Testis (tissue), 2 donors: ENCODE measurements at regions not wholly inside any gene's neighbourhood (a gene's known extent, or its start where the extent isn't known, plus 50 kb on each side); places are given as distances from the start of the nearest gene placed in this dataset.

Experiments used
- DNase-seq: peaks from one replicate; pipeline ENCODE4 v3.0.0-alpha.2; 2019
- H3K27ac ChIP-seq, 2 donors: fragments of 200-600 bp; sonication (generic); one replicate each; pipeline ENCODE4 v1.5.1; 2019
- H3K27me3 ChIP-seq: fragments of 200-600 bp; sonication (generic); one replicate; pipeline ENCODE4 v1.5.1; 2019
- H3K36me3 ChIP-seq: fragments of 200-600 bp; sonication (generic); one replicate; pipeline ENCODE4 v1.5.1; 2017; ENCODE audit warnings: low read depth; ENCODE audit errors: missing control alignments
- H3K4me1 ChIP-seq: fragments of 200-600 bp; sonication (generic); one replicate; pipeline ENCODE4 v1.5.1; 2019
- H3K4me3 ChIP-seq, 2 donors: fragments of 200-600 bp; sonication (generic); one replicate each; pipeline ENCODE4 v1.5.1; 2017 to 2019
- H3K9me3 ChIP-seq: fragments of 200-600 bp; sonication (generic); one replicate; pipeline ENCODE4 v1.5.1; 2017
- POLR2A ChIP-seq: fragments of 450-650 bp; IDR thresholded peaks from one replicate; pipeline ENCODE4 v1.6.1; 2017; ENCODE audit warnings: antibody characterized with exemption, mild to moderate bottlenecking, moderate library complexity
- WGBS, 2 donors: methylation state at CpG; one replicate each; pipeline ENCODE4 v1.1.5; 2018; 5-methylcytosine and 5-hydroxymethylcytosine counted together
- intact Hi-C: fragments of 100-400 bp; cut with DNase I; formaldehyde crosslinking; loops from one replicate; pipeline ENCODE4 v1.15.1; 2023; ENCODE audit warnings: low total_unique reads
- TF ChIP-seq, protein P1 (sequence below), 3 experiments: fragments of 450-650 bp in 2 of 3; fragments of 200-600 bp in 1 of 3; sonication (generic) in 1 of 3; IDR thresholded peaks; one replicate each; pipeline ENCODE4 v1.5.1; 2016 to 2019; ENCODE audit warnings: antibody characterized with exemption in 3 of 3, mild to moderate bottlenecking in 2 of 3, moderate library complexity in 1 of 3

DNA sequence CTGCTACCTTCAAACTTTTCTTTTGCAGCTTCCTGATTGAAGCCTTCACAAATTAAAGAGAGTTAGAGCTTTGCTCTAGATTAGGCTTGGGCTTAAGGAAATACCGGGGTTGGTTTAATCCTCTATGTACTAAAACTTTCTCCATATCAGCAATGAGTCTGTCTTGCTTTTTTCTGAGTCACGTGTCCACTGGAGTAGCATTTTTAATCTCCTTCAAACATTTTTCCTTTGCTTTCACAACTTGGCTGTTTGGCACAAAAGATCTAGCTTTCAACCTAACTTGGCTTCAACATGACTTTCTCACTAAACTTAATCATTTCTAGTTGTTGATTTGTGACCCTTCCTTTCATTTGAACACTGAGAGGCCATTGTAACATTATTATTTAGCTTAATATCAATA lies 261.6 kb downstream of the PLK2 start:
- Histone ChIP-seq H3K36me3 (no peaks in the 10 kb centered on the region), H3K27ac (no peak overlapping the region), H3K27me3 (no peaks in the 10 kb centered on the region), H3K4me3 (no peak overlapping the region), H3K4me1 (no peaks in the 10 kb centered on the region), H3K9me3 (no peaks in the 10 kb centered on the region)
- TF ChIP-seq, protein P1, sequence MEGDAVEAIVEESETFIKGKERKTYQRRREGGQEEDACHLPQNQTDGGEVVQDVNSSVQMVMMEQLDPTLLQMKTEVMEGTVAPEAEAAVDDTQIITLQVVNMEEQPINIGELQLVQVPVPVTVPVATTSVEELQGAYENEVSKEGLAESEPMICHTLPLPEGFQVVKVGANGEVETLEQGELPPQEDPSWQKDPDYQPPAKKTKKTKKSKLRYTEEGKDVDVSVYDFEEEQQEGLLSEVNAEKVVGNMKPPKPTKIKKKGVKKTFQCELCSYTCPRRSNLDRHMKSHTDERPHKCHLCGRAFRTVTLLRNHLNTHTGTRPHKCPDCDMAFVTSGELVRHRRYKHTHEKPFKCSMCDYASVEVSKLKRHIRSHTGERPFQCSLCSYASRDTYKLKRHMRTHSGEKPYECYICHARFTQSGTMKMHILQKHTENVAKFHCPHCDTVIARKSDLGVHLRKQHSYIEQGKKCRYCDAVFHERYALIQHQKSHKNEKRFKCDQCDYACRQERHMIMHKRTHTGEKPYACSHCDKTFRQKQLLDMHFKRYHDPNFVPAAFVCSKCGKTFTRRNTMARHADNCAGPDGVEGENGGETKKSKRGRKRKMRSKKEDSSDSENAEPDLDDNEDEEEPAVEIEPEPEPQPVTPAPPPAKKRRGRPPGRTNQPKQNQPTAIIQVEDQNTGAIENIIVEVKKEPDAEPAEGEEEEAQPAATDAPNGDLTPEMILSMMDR (IDR thresholded peaks at IDR 0.05) = no peak
- no peak for TF ChIP-seq POLR2A
- no peak for DNase-seq
- intact Hi-C loops = no loop called here
- WGBS, 2 donors = 79 to 83% methylated on average over 2 of the region's 2 CpGs

DNA sequence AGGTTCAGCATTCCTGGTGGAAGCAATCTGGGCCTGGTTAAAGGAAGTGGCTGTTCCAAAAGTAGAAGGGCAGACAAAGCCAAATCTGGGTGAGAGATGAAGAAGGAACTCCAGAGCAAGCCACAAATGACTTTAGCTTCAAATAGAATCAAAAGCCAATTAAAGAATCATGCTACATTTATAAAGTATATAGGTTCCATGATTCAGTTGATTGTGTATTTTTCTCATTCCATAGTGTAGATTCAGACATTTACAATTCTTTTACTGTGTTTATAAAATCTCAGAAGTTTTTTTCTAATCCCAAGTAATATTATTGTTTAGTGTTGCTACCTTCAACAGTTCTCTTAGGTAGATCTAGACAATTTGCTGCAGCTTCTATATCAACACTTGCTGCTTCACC lies 262.0 kb downstream of the PLK2 start:
- intact Hi-C loops = no loop called here

DNA sequence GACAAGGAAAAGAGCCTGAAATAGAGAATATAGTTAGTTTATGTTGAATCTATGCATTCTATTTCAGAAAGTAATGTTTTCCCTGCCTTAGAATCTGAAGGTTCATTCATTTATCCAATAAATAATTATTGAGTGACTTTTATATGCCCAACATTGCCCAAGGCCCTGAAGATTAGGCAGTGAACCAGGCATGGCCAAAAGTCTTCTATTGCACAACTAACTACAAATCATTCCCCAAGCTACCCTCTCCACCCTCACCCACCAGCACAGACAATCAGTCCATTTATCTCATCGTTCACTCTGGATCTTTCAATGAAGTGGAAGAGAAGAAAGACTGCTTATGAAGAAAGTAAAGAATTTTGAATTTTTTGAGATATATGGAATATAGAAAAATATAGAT lies 268.4 kb downstream of the PLK2 start:
- no peak for DNase-seq
- TF ChIP-seq POLR2A = no peak
- TF ChIP-seq, protein P1 (IDR thresholded peaks at IDR 0.05) = no peak
- 88 to 89% methylated on average over 1 of the region's 1 CpG for WGBS, 2 donors
- Histone ChIP-seq H3K4me3 (no peak overlapping the region), H3K27me3 (no peaks in the 10 kb centered on the region), H3K27ac (no peak overlapping the region), H3K9me3 (no peaks in the 10 kb centered on the region), H3K36me3 (no peaks in the 10 kb centered on the region), H3K4me1 (no peaks in the 10 kb centered on the region)
- intact Hi-C loops = no loop called here

More for the DNA sequence above, 262.0 kb downstream of the PLK2 start:
- no peak overlapping the region for H3K4me3 ChIP-seq
- H3K27me3 ChIP-seq = no peaks in the 10 kb centered on the region
- H3K4me1 ChIP-seq = no peaks in the 10 kb centered on the region
- TF ChIP-seq POLR2A = no peak
- TF ChIP-seq, protein P1 (IDR thresholded peaks at IDR 0.05) = no peak
- H3K27ac ChIP-seq = no peak overlapping the region
- H3K36me3 ChIP-seq = no peaks in the 10 kb centered on the region
- H3K9me3 ChIP-seq = no peaks in the 10 kb centered on the region
- DNase-seq = no peak

DNA sequence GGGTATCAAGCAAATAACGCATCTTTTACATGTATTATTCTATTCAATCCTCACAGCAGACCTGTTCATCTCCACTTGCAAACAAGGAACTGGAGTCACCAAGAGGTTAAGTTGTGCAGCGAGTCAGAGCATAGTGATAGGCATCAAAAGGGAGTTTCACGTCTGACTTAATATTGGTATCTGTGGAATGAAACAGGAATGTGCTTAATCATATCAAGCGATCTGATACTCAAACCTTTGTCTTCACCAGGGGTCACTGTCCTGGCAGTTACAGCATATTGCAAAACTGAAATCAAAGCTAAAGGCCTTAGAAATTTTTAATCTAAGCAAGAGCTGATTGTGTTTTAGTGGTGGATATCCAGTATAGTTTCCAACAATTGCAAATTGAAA lies 271.6 kb downstream of the PLK2 start:
- WGBS, 2 donors = 62 to 70% methylated on average over 4 of the region's 4 CpGs
- H3K27me3 ChIP-seq = no peaks in the 10 kb centered on the region
- H3K36me3 ChIP-seq = no peaks in the 10 kb centered on the region
- H3K4me1 ChIP-seq = no peaks in the 10 kb centered on the region
- TF ChIP-seq, protein P1 (IDR thresholded peaks at IDR 0.05) = no peak
- TF ChIP-seq POLR2A = no peak
- intact Hi-C loops = no loop called here
- H3K9me3 ChIP-seq = no peaks in the 10 kb centered on the region
- H3K27ac ChIP-seq = no peak overlapping the region
- no peak for DNase-seq
- no peak overlapping the region for H3K4me3 ChIP-seq

DNA sequence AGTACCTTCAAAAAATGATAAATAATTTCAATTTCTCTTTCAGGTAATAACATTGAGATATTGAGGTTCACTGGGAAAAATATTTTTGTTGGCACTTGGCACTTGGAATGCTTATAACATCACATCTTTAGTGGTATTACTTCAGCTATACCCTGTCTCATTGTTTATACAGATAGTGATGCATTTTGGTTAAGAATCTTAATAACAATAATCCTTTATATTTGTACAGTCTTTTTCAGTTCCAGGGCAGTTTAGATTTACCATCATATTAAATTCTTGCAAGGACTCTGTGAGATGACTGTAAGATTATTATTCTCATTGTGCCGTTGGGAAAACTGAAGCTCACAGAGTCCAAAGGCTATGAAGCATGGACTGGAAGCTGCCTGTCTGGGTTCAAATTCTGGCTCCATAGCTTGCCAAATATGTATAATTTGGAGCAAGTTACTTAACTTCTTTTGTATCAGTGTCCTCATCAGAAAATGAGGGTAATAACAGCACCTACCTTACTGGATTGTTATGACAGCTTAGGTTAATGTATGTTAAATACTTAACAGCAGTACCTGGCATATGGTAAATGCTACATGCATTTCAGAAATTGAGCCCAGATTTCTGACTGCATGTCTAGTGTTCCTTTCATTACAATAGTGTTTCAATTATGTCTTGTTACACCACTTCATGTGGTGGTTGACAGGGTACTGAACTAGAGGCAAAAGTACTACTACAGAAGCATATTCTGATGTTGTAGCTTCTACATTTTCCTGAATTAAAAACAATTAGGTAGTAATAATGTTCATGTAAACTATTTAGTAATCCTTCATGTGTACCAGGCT lies 272.2 kb downstream of the PLK2 start:
- intact Hi-C loops = no loop called here
- Histone ChIP-seq H3K9me3 (no peaks in the 10 kb centered on the region), H3K4me3 (no peak overlapping the region), H3K36me3 (no peaks in the 10 kb centered on the region), H3K27ac (no peak overlapping the region), H3K27me3 (no peaks in the 10 kb centered on the region), H3K4me1 (no peaks in the 10 kb centered on the region)
- DNase-seq = no peak
- no peak for TF ChIP-seq POLR2A
- TF ChIP-seq, protein P1 (IDR thresholded peaks at IDR 0.05) = no peak
- WGBS, 2 donors = 85 to 97% methylated on average over 1 of the region's 1 CpG
